WTC11 (cell line): ENCODE measurements at regions not wholly inside any gene's neighbourhood (a gene's known extent, or its start where the extent isn't known, plus 50 kb on each side); places are given as distances from the start of the nearest gene placed in this dataset.

Source experiments
- ATAC-seq: fragments of 200-7000 bp; cut with Tn5 transposase; 2 replicates; pipeline ENCODE4 v1.10.0; 2021; ENCODE audit warnings: mild to moderate bottlenecking, moderate library complexity
- CTCF ChIA-PET: fragments of 300-600 bp; sonication (Branson Sonifier 250); formaldehyde crosslinking; loops from one replicate; lab custom pipeline; 2021; ENCODE audit warnings: antibody characterized with exemption; lab: Charles Lee
- POLR2A ChIA-PET: fragments of 350-600 bp; sonication (Branson Sonifier 250); formaldehyde crosslinking; loops from one replicate; lab custom pipeline; 2021; ENCODE audit warnings: antibody characterized with exemption; lab: Charles Lee
- DNase-seq: peaks from one replicate; pipeline ENCODE4 v3.0.0; 2021; ENCODE audit warnings: low spot score
- H3K27ac Mint-ChIP-seq: 2 replicates; pipeline ENCODE4 v1.8.0; 2021; ENCODE audit warnings: mixed read lengths
- H3K27me3 Mint-ChIP-seq: 2 replicates; pipeline ENCODE4 v1.8.0; 2021; ENCODE audit warnings: low read depth, mild to moderate bottlenecking, moderate library complexity, mixed read lengths
- H3K36me3 Mint-ChIP-seq: 2 replicates; pipeline ENCODE4 v1.8.0; 2021; ENCODE audit warnings: mixed read lengths
- H3K4me1 Mint-ChIP-seq: 2 replicates; pipeline ENCODE4 v1.8.0; 2022; ENCODE audit warnings: mixed read lengths
- H3K4me3 Mint-ChIP-seq: 2 replicates; pipeline ENCODE4 v1.8.0; 2021; ENCODE audit warnings: mild to moderate bottlenecking, moderate library complexity, mixed read lengths
- H3K9me3 Mint-ChIP-seq: 2 replicates; pipeline ENCODE4 v1.8.0; 2021; ENCODE audit warnings: mixed read lengths
- AFF4 ChIP-seq: sonication (generic); formaldehyde crosslinking; IDR thresholded peaks from 2 replicates; pipeline ENCODE4 v1.8.1; 2023; ENCODE audit warnings: mild to moderate bottlenecking, missing genetic modification reagents, borderline replicate concordance
- ARID4B ChIP-seq: sonication (generic); formaldehyde crosslinking; IDR thresholded peaks from 2 replicates; pipeline ENCODE4 v1.8.0; 2023; ENCODE audit warnings: missing genetic modification reagents, mild to moderate bottlenecking, borderline replicate concordance
- ATF2 ChIP-seq: sonication (generic); formaldehyde crosslinking; IDR thresholded peaks from 2 replicates; pipeline ENCODE4 v1.8.1; 2022; ENCODE audit warnings: low read depth, missing genetic modification reagents, borderline replicate concordance
- CDX4 ChIP-seq: fragments of 250-450 bp; sonication (Bioruptor Pico); IDR thresholded peaks from 2 replicates; pipeline ENCODE4 v1.9.0; 2021; ENCODE audit warnings: moderate library complexity, mild to moderate bottlenecking, inconsistent platforms, borderline replicate concordance
- FOXJ3 ChIP-seq: sonication (generic); formaldehyde crosslinking; IDR thresholded peaks from 2 replicates; pipeline ENCODE4 v1.9.0; 2021; ENCODE audit warnings: missing genetic modification reagents, mild to moderate bottlenecking, borderline replicate concordance
- FOXK1 ChIP-seq: sonication (generic); formaldehyde crosslinking; IDR thresholded peaks from 2 replicates; pipeline ENCODE4 v1.8.0; 2022; ENCODE audit warnings: mild to moderate bottlenecking, moderate library complexity, missing genetic modification reagents
- MXD4 ChIP-seq: fragments of 250-450 bp; sonication (Bioruptor Pico); IDR thresholded peaks from 2 replicates; pipeline ENCODE4 v1.8.0; 2021; ENCODE audit warnings: mild to moderate bottlenecking, moderate library complexity, borderline replicate concordance
- MYBL2 ChIP-seq: sonication (generic); formaldehyde crosslinking; IDR thresholded peaks from 2 replicates; pipeline ENCODE4 v1.8.1; 2023; ENCODE audit warnings: mild to moderate bottlenecking, moderate library complexity, missing genetic modification reagents
- SP1 ChIP-seq: sonication (generic); formaldehyde crosslinking; conservative IDR thresholded peaks from 2 replicates; pipeline ENCODE4 v1.8.1; 2022; ENCODE audit warnings: missing genetic modification reagents
- ZBTB21 ChIP-seq: sonication (generic); formaldehyde crosslinking; IDR thresholded peaks from 2 replicates; pipeline ENCODE4 v1.8.1; 2023; ENCODE audit warnings: mild to moderate bottlenecking, missing genetic modification reagents, borderline replicate concordance
- ZBTB43 ChIP-seq: sonication (generic); formaldehyde crosslinking; IDR thresholded peaks from 2 replicates; pipeline ENCODE4 v1.8.1; 2023; ENCODE audit warnings: mild to moderate bottlenecking, missing genetic modification reagents
- ZNF425 ChIP-seq: fragments of 250-450 bp; sonication (Bioruptor Pico); conservative IDR thresholded peaks from 2 replicates; pipeline ENCODE4 v1.9.0; 2021; ENCODE audit warnings: mild to moderate bottlenecking
- TF ChIP-seq, protein P1 (sequence below): sonication (generic); formaldehyde crosslinking; IDR thresholded peaks from 2 replicates; pipeline ENCODE4 v1.8.0; 2023; ENCODE audit warnings: missing genetic modification reagents
- TF ChIP-seq, protein P2 (sequence below): sonication (generic); formaldehyde crosslinking; conservative IDR thresholded peaks from 2 replicates; pipeline ENCODE4 v1.8.1; 2022; ENCODE audit warnings: mild to moderate bottlenecking, missing genetic modification reagents
- TF ChIP-seq, protein P3 (sequence below): fragments of 250-450 bp; sonication (Bioruptor Pico); IDR thresholded peaks from 2 replicates; pipeline ENCODE4 v1.9.0; 2021; ENCODE audit warnings: mild to moderate bottlenecking

- peak; percentile 48 for DNase-seq
- Mint-ChIP-seq H3K27me3 (no peaks in the 10 kb centered on the region), H3K27ac (peak overlapping the region; percentile 96), H3K4me3 (peak overlapping the region; percentile 48), H3K36me3 (peaks cover 11% of the 10 kb centered on the region), H3K4me1 (peaks cover 33% of the 10 kb centered on the region), H3K9me3 (peaks cover 21% of the 10 kb centered on the region)
- no peak for TF ChIP-seq CDX4 (CRISPR knock-in tag)
- no peak for TF ChIP-seq AFF4
- TF ChIP-seq SP1 (CRISPR knock-in tag), result no peak
- TF ChIP-seq ATF2 (CRISPR knock-in tag), result no peak
- TF ChIP-seq FOXK1 (CRISPR knock-in tag), result no peak
- no peak for TF ChIP-seq ZBTB43 (CRISPR knock-in tag)
- TF ChIP-seq, protein P1, sequence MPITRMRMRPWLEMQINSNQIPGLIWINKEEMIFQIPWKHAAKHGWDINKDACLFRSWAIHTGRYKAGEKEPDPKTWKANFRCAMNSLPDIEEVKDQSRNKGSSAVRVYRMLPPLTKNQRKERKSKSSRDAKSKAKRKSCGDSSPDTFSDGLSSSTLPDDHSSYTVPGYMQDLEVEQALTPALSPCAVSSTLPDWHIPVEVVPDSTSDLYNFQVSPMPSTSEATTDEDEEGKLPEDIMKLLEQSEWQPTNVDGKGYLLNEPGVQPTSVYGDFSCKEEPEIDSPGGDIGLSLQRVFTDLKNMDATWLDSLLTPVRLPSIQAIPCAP (CRISPR knock-in tag), result no peak
- no peak for TF ChIP-seq ZBTB21 (CRISPR knock-in tag)
- CTCF ChIA-PET, result interaction anchor here (1.0 kb wide), 1 partner anchor 45 kb away, joined by 3 read pairs; no protein-coding TSS in a partner anchor
- ATAC-seq, result peak; percentile 98
- POLR2A ChIA-PET, result interaction anchor here (1.0 kb wide), 1 partner anchor 12 kb away, joined by 3 read pairs; no protein-coding TSS in a partner anchor
Measured at GRCh38 chr12:94832780-94833681, 170.5 kb downstream of the NDUFA12 start.

DNA sequence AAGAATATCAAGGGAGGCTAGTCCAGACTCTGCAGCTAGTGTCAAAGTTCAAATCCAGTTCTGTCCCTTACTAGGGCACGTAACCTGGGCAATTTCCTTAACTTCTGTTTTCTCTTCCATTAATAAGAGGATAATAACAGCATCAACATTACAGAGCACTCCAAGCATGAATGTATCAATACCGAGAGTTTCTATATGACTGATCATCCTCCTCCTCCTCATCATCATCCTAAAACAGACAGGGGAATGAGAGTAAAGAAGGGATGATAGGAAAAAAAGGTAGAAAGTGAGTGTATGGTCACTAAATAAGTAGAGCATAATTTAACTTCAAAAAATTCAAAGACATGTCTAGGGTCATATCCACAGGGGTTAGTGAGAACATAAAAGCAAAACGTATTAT, 171.4 kb downstream of the NDUFA12 start:
- CTCF ChIA-PET, result no interaction called here
- TF ChIP-seq MYBL2 (CRISPR knock-in tag), result no peak
- TF ChIP-seq FOXJ3 (CRISPR knock-in tag), result no peak
- TF ChIP-seq, protein P2, sequence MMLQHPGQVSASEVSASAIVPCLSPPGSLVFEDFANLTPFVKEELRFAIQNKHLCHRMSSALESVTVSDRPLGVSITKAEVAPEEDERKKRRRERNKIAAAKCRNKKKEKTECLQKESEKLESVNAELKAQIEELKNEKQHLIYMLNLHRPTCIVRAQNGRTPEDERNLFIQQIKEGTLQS (CRISPR knock-in tag), result no peak
- no peak for TF ChIP-seq MXD4 (CRISPR knock-in tag)
- TF ChIP-seq, protein P3, sequence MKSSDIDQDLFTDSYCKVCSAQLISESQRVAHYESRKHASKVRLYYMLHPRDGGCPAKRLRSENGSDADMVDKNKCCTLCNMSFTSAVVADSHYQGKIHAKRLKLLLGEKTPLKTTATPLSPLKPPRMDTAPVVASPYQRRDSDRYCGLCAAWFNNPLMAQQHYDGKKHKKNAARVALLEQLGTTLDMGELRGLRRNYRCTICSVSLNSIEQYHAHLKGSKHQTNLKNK, result no peak
- TF ChIP-seq ARID4B (CRISPR knock-in tag), result no peak
- TF ChIP-seq ZNF425 (CRISPR knock-in tag), result no peak

More for the DNA sequence above, 171.4 kb downstream of the NDUFA12 start:
- H3K27me3 Mint-ChIP-seq, result no peaks in the 10 kb centered on the region; the same call in 1 of the 2 replicates
- POLR2A ChIA-PET, result no interaction called here
- peaks cover 8% of the 10 kb centered on the region; the same call in 1 of the 2 replicates for H3K36me3 Mint-ChIP-seq
- no peak for DNase-seq
- peaks cover 33% of the 10 kb centered on the region for H3K4me1 Mint-ChIP-seq
- no peak for ATAC-seq
- peak overlapping the region; percentile 48; the same call in 1 of the 2 replicates for H3K27ac Mint-ChIP-seq
- no peak overlapping the region for H3K4me3 Mint-ChIP-seq
- peaks cover 17% of the 10 kb centered on the region for H3K9me3 Mint-ChIP-seq
